GM18499 (cell line): ENCODE measurements at regions not wholly inside any gene's neighbourhood (a gene's known extent, or its start where the extent isn't known, plus 50 kb on each side); places are given as distances from the start of the nearest gene placed in this dataset.
A peak's percentile ranks its signal among the peaks of the same experiment; 100 is the strongest.

Experiments used
- ATAC-seq: cut with Tn5 transposase; IDR thresholded peaks from one replicate; pipeline ENCODE4 v1.9.1; 2021; ENCODE audit warnings: moderate number of reproducible peaks; ENCODE audit not compliant: insufficient read depth, unreplicated experiment

DNA sequence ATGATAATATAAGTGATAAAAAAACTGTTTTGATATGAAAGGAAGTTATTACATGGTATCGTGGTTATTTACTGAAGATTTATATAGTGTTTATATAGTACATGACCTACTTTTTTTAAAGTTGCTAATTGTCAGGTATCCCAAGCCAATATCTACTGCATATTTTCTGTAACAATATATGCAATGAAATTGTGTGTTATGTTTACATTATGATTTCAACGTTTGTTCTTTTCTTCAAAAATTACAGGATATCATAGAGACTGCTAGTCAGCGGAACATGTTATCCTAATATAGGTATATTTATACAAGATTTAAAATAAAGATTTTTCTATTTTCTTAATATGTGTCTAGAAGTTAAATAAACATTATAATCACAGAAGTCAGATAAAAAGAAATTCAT lies 167.5 kb upstream of the DPYD start:
- ATAC-seq = no peak

DNA sequence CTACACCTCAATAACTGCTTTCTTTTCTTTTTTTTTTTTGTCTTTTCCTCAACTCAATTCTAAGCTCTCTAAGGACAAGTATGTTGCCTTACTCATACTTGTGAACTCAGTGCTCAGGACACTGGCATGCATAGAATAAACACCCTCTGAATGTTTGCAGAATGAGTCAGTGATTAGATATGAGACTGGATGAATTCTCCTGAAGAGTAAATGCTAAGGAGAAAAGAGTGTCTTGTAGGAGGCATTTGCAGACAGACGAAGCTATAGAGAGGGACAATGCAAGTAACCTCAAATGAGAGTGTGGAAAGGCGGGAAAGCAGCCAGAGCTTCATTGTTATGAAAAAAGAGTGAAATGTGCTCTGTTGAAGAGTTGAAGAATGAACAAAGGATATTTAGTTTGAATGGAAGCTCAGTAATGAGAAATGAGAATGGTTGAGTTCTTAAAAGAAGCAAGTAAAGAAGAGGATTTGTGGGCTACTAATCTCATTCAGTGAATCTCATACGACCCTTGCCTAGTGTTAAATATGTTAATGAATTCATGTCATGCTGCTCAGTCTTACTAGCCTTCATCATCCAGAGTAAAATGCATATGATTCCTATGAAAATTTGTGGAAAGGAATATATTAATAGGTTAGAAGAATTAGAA lies 166.1 kb upstream of the DPYD start:
- ATAC-seq = no peak

DNA sequence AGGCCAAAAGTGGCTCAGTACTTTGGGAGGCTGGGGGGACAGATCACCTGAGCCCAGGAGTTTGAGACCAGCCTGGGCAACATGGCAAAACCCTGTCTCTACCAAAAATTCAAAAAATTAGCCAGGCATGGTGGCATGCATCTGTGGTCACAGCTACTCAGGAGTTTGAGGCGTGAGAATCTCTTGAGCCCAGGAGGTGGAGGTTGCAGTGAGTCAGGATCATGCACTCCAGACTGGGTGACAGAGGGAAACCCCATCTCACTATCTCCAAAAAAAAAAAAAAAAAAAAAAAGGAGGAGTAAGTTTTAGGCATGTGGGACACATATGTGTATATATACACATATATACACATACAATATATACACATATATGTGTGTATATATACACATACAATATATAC lies 165.3 kb upstream of the DPYD start:
- ATAC-seq = no peak

DNA sequence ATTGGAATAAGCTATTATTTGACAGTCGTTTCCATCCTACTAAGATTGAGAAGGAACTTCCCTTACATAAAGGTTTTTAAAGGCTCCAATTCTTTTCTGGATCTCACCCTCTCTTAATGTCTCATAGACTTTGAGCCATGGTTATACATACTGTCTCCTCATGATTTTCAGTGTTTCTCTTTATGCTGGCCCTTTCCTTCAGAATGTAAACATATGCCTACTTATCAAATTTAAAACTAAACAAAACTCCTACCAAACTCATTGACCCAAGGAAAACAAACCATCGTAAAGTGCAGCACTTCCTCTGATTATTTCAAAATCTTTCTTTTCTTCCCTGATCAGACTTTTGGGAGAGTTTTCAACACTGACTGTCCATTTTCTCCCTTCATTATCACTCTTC lies 163.4 kb upstream of the DPYD start:
- ATAC-seq = no peak

DNA sequence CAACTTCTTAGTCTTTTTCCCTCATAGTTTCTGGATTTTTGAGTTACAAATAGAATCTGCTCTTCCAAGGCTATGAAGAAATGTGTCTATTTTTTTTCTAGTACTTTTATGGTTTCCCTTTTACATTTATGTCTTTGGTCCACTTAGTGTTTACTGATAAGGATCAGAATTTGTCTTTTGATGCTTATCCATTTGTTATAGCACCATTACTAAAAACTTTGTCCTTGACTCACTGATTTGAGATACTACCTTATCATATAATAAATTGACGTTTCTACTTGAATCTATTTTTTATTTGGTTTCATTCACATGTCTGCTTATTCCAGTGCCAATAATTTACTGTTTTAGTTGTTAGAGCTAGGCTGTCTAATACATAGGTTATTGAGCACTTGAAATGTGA lies 161.1 kb upstream of the DPYD start:
- ATAC-seq = no peak

DNA sequence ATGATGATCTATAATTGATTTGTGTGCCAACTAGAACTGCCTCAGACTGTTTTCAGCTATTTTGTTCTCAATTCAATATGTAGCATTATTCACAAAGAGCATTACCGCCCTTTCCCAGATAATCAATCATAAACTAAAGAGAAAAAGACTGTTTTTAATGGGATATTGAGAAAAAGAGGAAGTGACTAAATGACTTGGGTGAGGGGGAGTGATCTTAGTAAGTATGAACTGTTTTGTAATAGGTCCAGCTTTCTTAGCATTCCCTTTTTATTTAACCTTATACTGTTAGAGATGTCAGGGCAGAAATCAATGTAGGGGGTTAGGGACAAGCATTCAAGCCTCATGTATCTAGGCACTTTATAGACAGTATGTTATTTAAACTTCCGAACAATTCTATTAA lies 157.8 kb upstream of the DPYD start:
- no peak for ATAC-seq

DNA sequence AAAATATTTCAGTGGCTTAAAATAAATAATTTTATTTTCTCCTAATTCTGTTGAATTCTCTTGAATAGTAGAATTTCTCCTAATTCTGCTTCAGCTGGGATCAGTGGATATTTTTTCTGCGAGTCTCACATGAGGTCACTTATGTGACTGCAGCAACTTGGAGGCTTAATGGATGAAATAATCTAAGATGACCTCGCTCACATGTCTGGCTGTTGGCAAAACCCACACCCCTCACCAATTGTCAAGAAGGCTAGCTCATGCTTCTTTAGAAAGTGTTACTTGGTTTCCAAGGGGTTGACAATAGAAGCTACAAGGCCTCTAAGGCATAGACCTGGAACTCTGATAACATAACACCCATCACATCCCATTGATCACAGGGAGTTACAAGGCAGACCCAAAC lies 156.9 kb upstream of the DPYD start:
- no peak for ATAC-seq

DNA sequence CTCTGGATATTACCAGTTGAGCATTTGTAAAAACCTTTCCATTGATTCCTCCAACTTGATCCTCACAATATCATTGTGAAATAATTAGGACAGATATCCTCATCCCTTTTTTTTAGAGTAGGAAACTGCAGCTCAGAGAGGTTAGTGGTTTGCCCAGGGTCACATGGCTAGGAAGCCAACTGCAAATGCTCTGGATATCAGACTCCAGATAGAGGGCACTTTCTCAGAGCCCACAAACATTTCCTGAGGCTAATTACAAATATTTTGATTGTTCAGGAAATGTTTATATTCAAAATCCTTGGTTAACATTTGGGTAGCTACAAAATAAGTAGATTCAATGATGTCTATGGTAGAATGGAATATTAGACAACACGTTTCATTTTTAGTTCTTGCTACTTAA lies 154.8 kb upstream of the DPYD start:
- no peak for ATAC-seq

DNA sequence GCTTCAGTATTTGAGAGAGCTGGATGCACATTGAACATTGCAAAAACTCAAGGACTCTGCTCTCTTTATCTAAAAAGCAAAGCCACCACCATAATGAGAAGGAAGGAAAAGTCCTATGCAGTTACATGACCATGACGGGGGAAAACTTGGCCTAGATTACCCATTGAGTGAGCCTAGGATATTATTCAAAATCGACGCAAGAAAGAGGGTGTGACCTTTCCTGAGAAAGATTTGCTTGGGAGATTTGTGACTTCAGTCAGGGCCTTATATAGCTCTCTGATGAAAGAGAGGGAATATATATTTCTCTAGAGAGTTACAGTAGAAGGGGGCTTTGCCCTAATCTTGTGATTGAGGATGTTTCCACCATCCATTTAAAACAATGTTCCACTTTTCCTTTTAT lies 153.0 kb upstream of the DPYD start:
- ATAC-seq = no peak

DNA sequence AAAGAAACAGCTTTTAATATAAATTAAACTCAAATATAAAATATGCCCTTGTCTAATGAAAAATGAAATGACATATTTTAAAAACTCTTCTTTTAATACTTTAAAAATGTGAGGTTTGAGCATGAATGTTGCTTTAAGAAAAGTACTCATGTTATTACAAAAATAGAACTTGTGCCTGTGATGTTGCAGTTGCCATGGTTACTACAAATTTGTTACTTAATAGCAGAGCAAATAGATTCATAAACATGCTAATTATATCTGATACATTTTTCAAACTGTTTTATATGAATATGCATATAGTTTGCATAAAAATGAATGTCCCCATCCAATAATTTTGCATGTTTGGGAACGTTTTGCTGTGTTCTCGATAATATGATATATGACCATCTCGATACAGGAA lies 152.3 kb upstream of the DPYD start:
- no peak for ATAC-seq

DNA sequence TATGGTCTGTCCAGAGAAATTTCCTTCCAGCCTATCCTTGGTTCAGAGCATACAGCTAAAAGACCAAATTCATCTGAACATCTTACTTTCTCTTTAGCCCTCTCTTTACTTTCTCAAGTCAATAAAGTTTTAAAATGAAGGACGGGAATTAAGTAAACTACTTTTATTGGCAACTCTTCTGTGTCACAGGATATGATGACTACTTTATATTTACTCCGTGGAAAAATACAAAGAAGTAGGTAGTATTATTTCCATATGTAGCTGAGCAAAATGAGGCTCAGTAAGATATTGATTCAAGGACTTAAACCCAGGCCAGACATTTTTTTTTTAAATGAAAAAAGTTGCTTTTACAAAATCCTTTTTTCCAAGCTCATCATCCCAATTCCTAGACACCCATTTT lies 151.2 kb upstream of the DPYD start:
- no peak for ATAC-seq

DNA sequence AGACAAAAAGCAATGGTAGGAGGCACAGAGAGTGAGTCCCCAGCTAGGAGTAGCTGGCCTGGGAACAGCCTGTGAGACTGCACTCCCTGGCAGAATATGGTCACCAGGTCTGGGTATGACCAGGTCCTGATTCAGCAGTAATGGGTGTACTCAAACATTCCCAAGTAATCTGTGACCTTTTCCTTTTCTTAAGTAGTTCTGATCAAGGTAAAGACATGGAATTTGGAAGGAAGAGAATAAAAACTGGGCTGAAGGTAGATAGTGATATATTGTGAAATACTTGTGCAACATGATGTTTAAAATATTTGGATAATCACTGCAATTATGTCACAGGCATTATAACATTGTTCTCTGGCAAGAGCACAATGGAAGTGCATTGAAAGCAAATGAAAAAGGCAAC lies 147.2 kb upstream of the DPYD start:
- no peak for ATAC-seq

DNA sequence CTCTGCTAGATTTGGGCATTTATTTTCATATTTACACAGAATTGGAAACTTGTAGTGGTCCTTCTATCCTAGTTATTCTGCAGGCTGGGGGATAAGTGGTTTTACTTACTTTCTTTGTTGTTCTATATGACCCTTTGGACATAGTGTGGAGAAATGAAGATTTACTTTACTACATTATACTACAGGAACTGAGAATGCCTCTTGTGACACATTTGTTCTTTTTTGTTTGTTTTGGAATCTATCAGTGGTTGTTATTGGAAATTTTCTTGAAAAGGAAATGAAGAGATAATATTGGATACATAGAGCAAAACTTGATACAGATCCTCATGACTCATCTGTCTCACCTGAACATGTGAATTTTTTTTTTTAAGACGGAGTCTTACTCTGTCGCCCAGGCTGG lies 146.1 kb upstream of the DPYD start:
- ATAC-seq = no peak

DNA sequence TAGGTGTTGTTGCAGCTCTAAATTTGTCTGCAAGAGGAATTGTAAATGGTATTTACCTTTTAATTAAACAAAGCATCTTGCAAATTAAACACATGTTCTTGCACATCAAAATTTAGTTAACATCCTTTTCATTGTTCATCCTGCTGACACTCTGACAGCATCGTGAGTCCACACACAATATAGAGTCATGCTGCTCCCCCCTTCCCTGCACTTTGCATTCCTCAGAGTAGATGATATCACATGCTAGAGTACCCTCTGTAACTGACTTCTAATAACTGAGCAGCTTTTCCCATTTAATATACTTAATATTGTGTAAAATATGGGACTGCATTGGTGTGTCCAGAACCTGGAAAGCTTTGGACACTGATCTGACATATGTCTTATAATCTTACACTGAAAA lies 138.8 kb upstream of the DPYD start:
- ATAC-seq = no peak

DNA sequence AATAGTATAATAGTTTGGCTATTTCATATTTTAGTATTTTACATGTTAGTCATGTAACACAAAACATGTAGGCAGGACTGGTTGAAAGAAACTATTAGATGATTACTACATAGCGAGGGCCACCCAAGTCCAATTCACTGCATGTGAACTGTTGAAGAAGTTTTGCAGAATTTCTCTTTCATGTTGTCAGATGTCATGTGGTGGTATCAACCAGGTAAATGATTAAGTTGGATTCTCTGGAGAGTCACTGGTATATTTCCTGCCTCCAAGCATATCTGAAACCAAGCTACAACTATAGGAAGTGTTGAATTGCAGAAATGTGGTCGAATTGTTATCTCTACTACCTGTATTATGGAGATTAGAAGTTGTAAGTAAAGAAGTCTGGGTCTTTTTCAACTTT lies 137.8 kb upstream of the DPYD start:
- no peak for ATAC-seq

DNA sequence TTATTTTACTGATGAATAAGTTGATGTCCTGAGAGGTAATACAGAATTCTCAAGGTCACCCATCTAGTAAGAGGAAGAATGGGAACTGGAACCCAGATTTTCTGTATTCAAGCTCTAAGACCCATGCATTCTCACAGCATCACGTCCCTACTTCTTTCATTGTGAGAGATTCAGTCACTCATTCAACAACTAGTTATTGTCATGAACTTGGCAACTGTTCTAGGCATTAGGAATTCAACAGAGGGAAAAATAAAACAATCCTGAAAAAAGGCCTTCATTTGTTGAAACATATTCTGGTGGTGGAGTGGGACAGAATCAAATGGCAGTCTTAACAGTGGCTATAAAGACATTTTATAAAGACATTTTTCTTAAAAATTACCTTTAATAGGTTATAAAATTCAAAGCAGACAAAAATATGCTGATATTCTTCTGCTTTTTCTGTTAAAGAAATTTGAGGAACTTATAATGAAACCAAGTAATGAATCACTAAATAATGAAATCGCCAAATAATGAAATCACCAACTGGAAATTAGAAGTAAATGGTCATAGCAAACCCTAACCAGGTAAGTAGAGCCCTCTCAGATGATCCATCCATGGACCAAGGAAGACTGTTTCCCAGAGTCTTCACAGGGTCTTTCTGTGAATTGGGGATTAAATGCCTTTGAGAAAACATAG lies 136.5 kb upstream of the DPYD start:
- ATAC-seq = no peak

DNA sequence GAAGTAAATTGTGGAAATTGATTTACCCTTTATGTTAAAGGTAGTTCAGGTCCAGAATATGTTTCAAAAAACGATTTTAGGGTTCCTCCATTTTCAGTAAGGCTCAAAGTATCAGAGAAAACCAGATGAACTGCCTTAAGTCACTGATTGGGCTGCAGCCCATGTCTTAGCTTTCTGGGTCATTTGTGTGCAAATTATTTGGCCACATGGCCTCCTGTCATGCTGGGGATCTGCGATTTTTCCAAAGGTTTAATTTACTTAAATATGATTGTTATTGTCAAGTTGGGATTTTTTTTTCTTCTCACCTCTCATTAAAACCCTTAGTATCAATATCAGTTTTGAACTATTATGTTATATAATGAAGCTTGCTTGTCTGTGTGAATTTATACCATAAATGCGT lies 135.9 kb upstream of the DPYD start:
- ATAC-seq = no peak

DNA sequence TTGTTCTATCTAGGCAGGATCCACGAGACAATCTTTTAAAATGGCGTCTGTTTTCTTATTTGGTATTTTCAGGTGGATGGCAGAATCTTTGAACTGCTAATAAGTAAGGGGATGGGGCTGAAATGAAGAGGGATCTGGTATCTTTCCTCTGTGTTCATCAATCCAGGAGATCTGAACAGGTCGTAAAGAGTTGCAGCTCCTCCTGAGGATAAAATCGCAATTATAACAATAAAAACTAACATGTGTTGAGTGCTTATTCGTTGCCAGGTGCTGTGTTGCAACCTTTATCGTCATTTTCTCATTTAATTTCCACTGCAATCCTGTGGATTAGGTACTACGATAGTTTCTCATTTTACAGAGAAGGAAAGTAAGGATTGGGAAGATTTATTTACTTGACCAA lies 134.6 kb upstream of the DPYD start:
- ATAC-seq = no peak

DNA sequence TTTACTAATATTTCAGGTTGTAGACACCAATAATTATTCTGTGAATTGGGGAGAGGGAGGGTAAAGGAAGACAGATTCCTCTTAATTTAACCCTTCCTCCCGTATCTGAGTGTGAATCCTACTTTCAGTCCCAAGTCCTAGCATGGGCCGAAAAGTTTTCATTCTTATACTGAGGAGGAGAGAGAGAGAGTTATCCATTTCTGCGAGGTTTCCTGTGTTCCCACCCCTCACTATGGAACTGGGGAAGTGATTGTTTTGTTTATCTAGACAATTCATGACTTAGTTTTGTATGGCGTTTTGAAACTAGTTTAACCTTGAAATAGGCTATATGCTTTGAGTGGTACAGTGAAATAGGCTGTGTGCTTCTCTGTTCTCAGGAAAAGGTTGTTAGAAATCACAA lies 134.0 kb upstream of the DPYD start:
- ATAC-seq = no peak

DNA sequence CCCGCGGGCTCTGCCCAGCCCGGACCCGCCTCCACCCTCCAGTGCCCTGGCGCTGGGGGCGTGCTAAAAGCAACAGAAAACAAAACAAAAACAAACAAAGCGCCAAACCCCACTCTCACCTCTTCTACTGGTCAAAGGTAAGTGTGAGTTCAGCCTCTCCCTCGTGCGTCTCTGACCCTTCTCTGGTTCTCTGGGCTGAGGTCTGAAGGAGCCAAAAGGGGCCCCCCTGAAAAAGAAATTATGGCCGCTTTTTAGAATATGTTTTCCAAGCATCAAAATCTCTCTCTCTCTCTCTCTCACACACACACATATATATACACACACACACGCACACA lies 133.5 kb upstream of the DPYD start:
- no peak for ATAC-seq

DNA sequence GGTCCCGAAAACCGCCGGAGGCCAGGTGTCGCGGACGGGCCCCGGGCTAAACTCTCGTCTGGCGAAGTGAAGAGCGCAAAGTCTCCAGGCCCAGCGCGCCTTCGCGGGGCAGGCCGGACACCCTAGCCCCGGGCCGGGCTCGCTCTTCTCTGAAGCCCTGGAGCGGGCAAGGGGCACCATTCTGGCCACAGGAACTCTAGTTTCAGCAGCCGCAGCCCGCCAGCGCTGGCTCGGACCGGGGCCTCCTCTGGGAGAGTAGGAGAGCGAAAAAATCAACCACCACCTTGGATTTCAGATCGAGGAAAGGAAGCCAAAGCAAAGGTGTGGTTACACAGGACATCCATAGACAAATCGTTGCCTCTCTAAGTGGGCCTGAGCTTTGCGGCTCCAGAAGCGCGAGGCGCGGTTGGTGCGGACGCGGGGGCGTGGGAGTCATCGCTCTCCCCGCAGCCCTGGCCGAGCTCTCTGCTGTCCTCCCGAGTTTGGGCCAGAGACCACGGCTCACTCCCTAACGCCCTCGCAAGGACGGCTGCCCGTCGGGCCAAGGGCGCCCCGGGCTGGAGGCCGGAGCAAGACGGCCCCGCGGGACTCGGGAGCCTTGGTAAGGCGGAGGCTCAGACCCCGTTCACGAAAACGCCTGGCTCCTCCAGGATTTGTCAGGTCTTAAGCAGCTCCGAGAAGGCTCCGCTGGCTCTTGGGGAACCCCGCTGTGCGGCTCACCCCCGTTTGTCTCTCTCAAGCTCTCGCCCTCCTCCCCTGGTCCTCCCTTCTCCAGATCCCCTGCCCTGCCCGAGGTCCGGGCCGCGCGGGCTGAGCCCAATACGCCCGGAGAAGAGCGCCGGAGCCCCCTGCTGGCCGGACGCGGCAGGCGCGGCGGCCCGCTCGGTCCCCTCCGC lies 132.9 kb upstream of the DPYD start:
- ATAC-seq = peak; percentile 74
